Mesenchymal stem cell (in vitro differentiated cells and primary cell): ENCODE measurements at regions not wholly inside any gene's neighbourhood (a gene's known extent, or its start where the extent isn't known, plus 50 kb on each side); places are given as distances from the start of the nearest gene placed in this dataset.

Experiments
- DNase-seq: peaks from one replicate; pipeline ENCODE4 v3.0.0-alpha.2; 2013
- H2AFZ ChIP-seq: one replicate; pipeline ENCODE4 v1.6.1; 2013; ENCODE audit warnings: low read depth, mild to moderate bottlenecking, control low read depth, inconsistent platforms, low read length, moderate library complexity
- H2AK5ac ChIP-seq: 2 replicates; pipeline ENCODE4 v1.6.1; 2013; ENCODE audit warnings: low read length, moderate library complexity, mild to moderate bottlenecking, inconsistent platforms; ENCODE audit not compliant: severe bottlenecking
- H2BK120ac ChIP-seq: one replicate; pipeline ENCODE4 v1.6.1; 2013; ENCODE audit warnings: low read depth, mild to moderate bottlenecking, inconsistent platforms, low read length, moderate library complexity
- H2BK12ac ChIP-seq, 2 experiments: one replicate each; pipeline ENCODE4 v1.6.1; 2013; ENCODE audit warnings: inconsistent platforms in 2 of 2, low read length in 2 of 2, mild to moderate bottlenecking in 2 of 2, moderate library complexity in 2 of 2, control low read depth in 1 of 2
- H2BK15ac ChIP-seq: one replicate; pipeline ENCODE4 v1.6.1; 2013; ENCODE audit warnings: mild to moderate bottlenecking, low read depth, inconsistent platforms; ENCODE audit not compliant: poor library complexity, severe bottlenecking
- H2BK5ac ChIP-seq: 2 replicates; pipeline ENCODE4 v1.6.1; 2013; ENCODE audit warnings: low read depth, mild to moderate bottlenecking, low read length, control low read depth, inconsistent platforms; ENCODE audit not compliant: poor library complexity, severe bottlenecking
- H3K14ac ChIP-seq, 2 experiments: one replicate each; pipeline ENCODE4 v1.6.1; 2013; ENCODE audit warnings: inconsistent platforms in 2 of 2, low read length in 2 of 2, control low read depth in 1 of 2, mild to moderate bottlenecking in 1 of 2, moderate library complexity in 1 of 2
- H3K18ac ChIP-seq, 2 experiments: one replicate each; pipeline ENCODE4 v1.6.1; 2013; ENCODE audit warnings: inconsistent platforms in 2 of 2, low read length in 2 of 2, control low read depth in 1 of 2, low read depth in 1 of 2, mild to moderate bottlenecking in 1 of 2
- H3K23ac ChIP-seq, 2 experiments: one replicate each; pipeline ENCODE4 v1.6.1; 2013; ENCODE audit warnings: inconsistent platforms in 2 of 2, low read length in 2 of 2, mild to moderate bottlenecking in 2 of 2, moderate library complexity in 2 of 2, control low read depth in 1 of 2
- H3K27ac ChIP-seq: 2 replicates; pipeline ENCODE4 v1.5.1; 2013; ENCODE audit warnings: mild to moderate bottlenecking, moderate library complexity, low read length, control low read depth, inconsistent platforms; ENCODE audit not compliant: poor library complexity, severe bottlenecking
- H3K27me3 ChIP-seq, 2 experiments: 2 replicates each; pipeline versions ENCODE4 v1.6.1 to v1.7.0; 2013; ENCODE audit warnings: low read length in 2 of 2, mild to moderate bottlenecking in 2 of 2, moderate library complexity in 2 of 2, control low read depth in 1 of 2, inconsistent platforms in 1 of 2; ENCODE audit not compliant: control insufficient read depth in 1 of 2, insufficient read depth in 1 of 2
- H3K36me3 ChIP-seq, 2 experiments: 2 replicates each; pipeline versions ENCODE4 v1.6.1 to v1.7.0; 2013; ENCODE audit warnings: low read length in 2 of 2, control low read depth in 1 of 2, inconsistent platforms in 1 of 2, low read depth in 1 of 2, mild to moderate bottlenecking in 1 of 2; ENCODE audit not compliant: insufficient read depth in 2 of 2, control insufficient read depth in 1 of 2
- H3K4ac ChIP-seq, 2 experiments: one replicate each; pipeline ENCODE4 v1.6.1; 2013; ENCODE audit warnings: inconsistent platforms in 2 of 2, low read length in 2 of 2, mild to moderate bottlenecking in 2 of 2, moderate library complexity in 2 of 2, control low read depth in 1 of 2, low read depth in 1 of 2
- H3K4me1 ChIP-seq: 2 replicates; pipeline ENCODE4 v1.6.1; 2013; ENCODE audit warnings: low read depth, low read length, control low read depth; ENCODE audit not compliant: control insufficient read depth, insufficient read depth
- H3K4me2 ChIP-seq: 2 replicates; pipeline ENCODE4 v1.6.1; 2013; ENCODE audit warnings: low read length, mild to moderate bottlenecking, inconsistent platforms; ENCODE audit not compliant: poor library complexity, severe bottlenecking
- H3K4me3 ChIP-seq, 2 experiments: 2 replicates each; pipeline versions ENCODE4 v1.5.1 to v1.7.0; 2013; ENCODE audit warnings: low read length in 2 of 2, mild to moderate bottlenecking in 2 of 2, control low read depth in 1 of 2, low read depth in 1 of 2; ENCODE audit not compliant: insufficient read depth in 1 of 2
- H3K79me1 ChIP-seq: replicated peaks from 2 replicates; pipeline ENCODE4 v1.6.1; 2013; ENCODE audit warnings: mild to moderate bottlenecking, control low read depth, low read length, inconsistent platforms; ENCODE audit not compliant: poor library complexity, severe bottlenecking
- H3K9ac ChIP-seq: 2 replicates; pipeline ENCODE4 v1.7.0; 2013; ENCODE audit warnings: mild to moderate bottlenecking, low read length, moderate library complexity
- H3K9me3 ChIP-seq: 2 replicates; pipeline ENCODE4 v1.7.0; 2013; ENCODE audit warnings: mild to moderate bottlenecking, low read length; ENCODE audit not compliant: control insufficient read depth
- H4K8ac ChIP-seq: one replicate; pipeline ENCODE4 v1.6.1; 2013; ENCODE audit warnings: inconsistent platforms, mild to moderate bottlenecking, low read length, moderate library complexity
- H4K91ac ChIP-seq: one replicate; pipeline ENCODE4 v1.6.1; 2013; ENCODE audit warnings: mild to moderate bottlenecking, low read length, inconsistent platforms
- WGBS: methylation state at CpG from one replicate; pipeline ENCODE4 v1.1.7; 2013; ENCODE audit warnings: mixed read lengths; 5-methylcytosine and 5-hydroxymethylcytosine counted together

DNA sequence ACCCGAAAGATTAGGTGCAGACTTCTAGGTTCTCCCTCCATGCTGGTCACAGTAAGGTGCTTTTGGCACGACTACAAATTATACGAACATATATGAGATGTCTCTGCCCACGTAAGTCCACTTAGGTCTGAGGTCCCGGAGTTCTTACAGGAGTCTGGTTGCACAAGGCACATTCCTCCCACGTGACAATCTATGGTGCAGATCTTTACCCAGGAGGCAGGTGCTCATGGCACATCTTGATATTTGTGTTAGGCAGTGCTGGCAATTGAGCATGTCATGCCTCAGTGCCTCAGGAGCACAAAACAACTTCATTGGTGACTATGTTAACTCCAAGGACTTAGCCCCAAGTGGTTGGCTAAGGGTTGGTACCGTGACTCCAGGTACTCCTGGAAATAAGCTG is 92.0 kb upstream of the AMN1 start:
- no peak overlapping the region for H3K18ac ChIP-seq
- H4K8ac ChIP-seq: no peak overlapping the region
- H3K27ac ChIP-seq: no peak overlapping the region
- no peaks in the 10 kb centered on the region for H3K79me1 ChIP-seq
- H2AFZ ChIP-seq: no peak overlapping the region
- no peaks in the 10 kb centered on the region for H3K4me1 ChIP-seq
- DNase-seq: no peak
- no peak overlapping the region for H2BK5ac ChIP-seq
- H2BK120ac ChIP-seq: no peak overlapping the region
- H4K91ac ChIP-seq: no peak overlapping the region
- H3K9me3 ChIP-seq: peaks cover 9% of the 10 kb centered on the region
- H2AK5ac ChIP-seq: no peak overlapping the region
- H2BK15ac ChIP-seq: no peak overlapping the region
- no peak overlapping the region for H3K14ac ChIP-seq
- no peaks in the 10 kb centered on the region for H3K27me3 ChIP-seq
- H3K23ac ChIP-seq: no peak overlapping the region
- no peaks in the 10 kb centered on the region for H3K36me3 ChIP-seq
- 93% methylated on average over 7 of the region's 7 CpGs for WGBS
- no peak overlapping the region for H3K4me2 ChIP-seq
- no peak overlapping the region for H3K9ac ChIP-seq
- H3K4me3 ChIP-seq: no peak overlapping the region
- no peak overlapping the region for H3K4ac ChIP-seq
- no peak overlapping the region for H2BK12ac ChIP-seq

DNA sequence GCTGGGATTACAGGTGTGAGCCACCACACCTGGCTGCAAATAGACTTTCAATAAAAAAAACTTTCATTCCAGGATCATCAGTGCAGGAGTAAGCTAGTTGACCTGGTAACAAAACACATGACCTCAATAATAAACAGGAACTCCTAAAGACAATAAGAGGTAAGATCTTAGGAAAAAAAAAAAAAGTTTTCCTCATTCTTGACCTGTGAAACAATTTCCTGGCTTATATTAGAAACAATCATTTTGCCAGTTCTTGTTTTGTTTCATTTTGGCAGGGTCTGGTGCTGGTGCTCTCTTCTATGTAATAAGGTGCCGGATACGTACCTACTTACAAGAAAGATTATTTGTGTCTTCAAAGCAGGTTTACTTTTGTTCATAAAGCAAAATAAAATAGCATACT is 90.6 kb upstream of the AMN1 start:
- Histone ChIP-seq H3K4ac (no peak overlapping the region), H3K14ac (no peak overlapping the region), H3K27me3 (no peaks in the 10 kb centered on the region), H3K9ac (no peak overlapping the region), H2AK5ac (no peak overlapping the region), H2BK12ac (no peak overlapping the region), H3K9me3 (no peaks in the 10 kb centered on the region), H2BK5ac (no peak overlapping the region), H3K79me1 (no peaks in the 10 kb centered on the region), H3K18ac (no peak overlapping the region), H2AFZ (no peak overlapping the region), H4K8ac (no peak overlapping the region), H2BK120ac (no peak overlapping the region), H4K91ac (no peak overlapping the region), H3K4me1 (no peaks in the 10 kb centered on the region), H3K4me3 (no peak overlapping the region), H2BK15ac (no peak overlapping the region), H3K4me2 (no peak overlapping the region), H3K36me3 (no peaks in the 10 kb centered on the region), H3K27ac (no peak overlapping the region), H3K23ac (no peak overlapping the region)
- WGBS: no CpG with 5 or more reads among the region's 2 CpGs
- no peak for DNase-seq

DNA sequence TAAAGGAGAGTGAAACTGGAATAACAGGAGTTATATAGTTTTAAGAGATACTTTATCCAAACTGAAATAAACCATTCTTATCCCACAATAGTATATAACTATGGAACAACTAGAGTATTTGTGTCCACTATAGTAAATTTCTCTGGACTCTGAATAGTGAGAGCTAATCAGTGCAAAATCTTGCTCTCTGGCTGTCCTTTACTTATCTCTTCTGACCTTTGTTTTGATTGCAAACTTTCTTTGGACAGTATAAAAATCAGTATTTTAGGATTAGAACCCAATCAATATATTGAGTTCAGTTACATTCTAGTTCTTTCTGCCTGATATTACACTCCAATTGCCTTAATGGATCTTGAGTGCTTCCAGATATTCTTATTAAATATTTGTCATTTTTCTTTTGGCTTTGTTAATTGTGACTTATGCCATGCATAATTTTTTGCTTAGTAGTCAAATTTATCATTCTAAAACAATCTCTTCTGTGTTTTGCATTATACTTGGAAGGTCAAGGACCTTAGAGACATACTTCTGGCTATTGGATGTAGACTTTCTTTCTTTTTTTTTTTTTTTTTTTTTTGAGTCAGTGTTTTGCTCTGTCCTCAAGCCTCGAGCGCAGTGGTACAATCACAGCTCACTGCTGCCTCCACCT is 89.9 kb upstream of the AMN1 start:
- Histone ChIP-seq H3K18ac (no peak overlapping the region), H2BK120ac (no peak overlapping the region), H2AFZ (no peak overlapping the region), H3K36me3 (no peaks in the 10 kb centered on the region), H3K79me1 (no peaks in the 10 kb centered on the region), H2BK15ac (no peak overlapping the region), H3K9ac (no peak overlapping the region), H3K4me3 (no peak overlapping the region), H3K4me2 (no peak overlapping the region), H4K8ac (no peak overlapping the region), H3K9me3 (no peaks in the 10 kb centered on the region), H4K91ac (no peak overlapping the region), H3K4ac (no peak overlapping the region), H3K23ac (no peak overlapping the region), H2BK12ac (no peak overlapping the region), H3K27ac (no peak overlapping the region), H2BK5ac (no peak overlapping the region), H3K27me3 (no peaks in the 10 kb centered on the region), H2AK5ac (no peak overlapping the region), H3K4me1 (no peaks in the 10 kb centered on the region), H3K14ac (no peak overlapping the region)
- DNase-seq: no peak
- no CpG with 5 or more reads among the region's 2 CpGs for WGBS

DNA sequence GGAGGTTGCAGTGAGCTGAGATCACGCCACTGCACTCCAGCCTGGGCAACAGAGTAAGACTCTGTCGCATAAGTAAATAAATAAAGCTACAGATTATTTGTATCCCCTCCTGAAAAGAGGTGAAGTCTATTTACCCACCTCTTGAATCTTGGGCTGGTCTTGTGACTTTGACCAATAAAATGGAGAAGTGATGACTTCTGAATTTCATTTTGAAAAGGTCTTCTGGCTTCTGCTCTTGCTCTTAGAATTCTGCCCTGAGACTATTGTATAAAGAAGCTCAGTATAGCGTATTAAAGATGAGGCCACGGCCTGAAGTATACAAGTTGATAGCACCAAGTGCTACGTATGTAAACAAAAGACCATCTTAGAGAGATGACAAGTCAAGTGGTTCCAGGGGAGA is 88.3 kb upstream of the AMN1 start:
- Histone ChIP-seq H3K27ac (no peak overlapping the region), H3K4me2 (no peak overlapping the region), H4K8ac (no peak overlapping the region), H3K18ac (no peak overlapping the region), H2BK15ac (no peak overlapping the region), H2AK5ac (no peak overlapping the region), H4K91ac (no peak overlapping the region), H2BK120ac (no peak overlapping the region), H3K79me1 (no peaks in the 10 kb centered on the region), H3K27me3 (no peaks in the 10 kb centered on the region), H3K9me3 (no peaks in the 10 kb centered on the region), H2AFZ (no peak overlapping the region), H3K14ac (no peak overlapping the region), H2BK12ac (no peak overlapping the region), H3K23ac (no peak overlapping the region), H3K9ac (no peak overlapping the region), H3K4ac (no peak overlapping the region), H2BK5ac (no peak overlapping the region), H3K36me3 (no peaks in the 10 kb centered on the region), H3K4me1 (no peaks in the 10 kb centered on the region), H3K4me3 (no peak overlapping the region)
- no peak for DNase-seq
- WGBS: 63% methylated on average over 4 of the region's 5 CpGs
